MM.1S (cell line): ENCODE measurements at regions not wholly inside any gene's neighbourhood (a gene's known extent, or its start where the extent isn't known, plus 50 kb on each side); places are given as distances from the start of the nearest gene placed in this dataset.

Experiments
- DNase-seq: peaks from one replicate; pipeline ENCODE4 v3.0.0-alpha.2; 2015
- H2AFZ ChIP-seq: fragments of 300-600 bp; sonication (generic); 2 replicates; pipeline ENCODE4 v1.6.0; 2016; ENCODE audit warnings: antibody characterized with exemption, low read length
- H3F3A ChIP-seq: fragments of 300-600 bp; sonication (generic); 2 replicates; pipeline ENCODE4 v1.6.1; 2016; ENCODE audit warnings: mild to moderate bottlenecking, antibody characterized with exemption, low read length, moderate library complexity, mixed read lengths; ENCODE audit not compliant: insufficient read depth
- H3K27ac ChIP-seq: fragments of 300-600 bp; sonication (generic); 2 replicates; pipeline ENCODE4 v1.5.1; 2016; ENCODE audit warnings: mild to moderate bottlenecking, low read length
- H3K27me3 ChIP-seq: fragments of 300-600 bp; sonication (generic); replicated peaks from 2 replicates; pipeline ENCODE4 v1.6.0; 2016; ENCODE audit warnings: low read length; ENCODE audit not compliant: insufficient read depth
- H3K36me3 ChIP-seq: fragments of 300-600 bp; sonication (generic); replicated peaks from 2 replicates; pipeline ENCODE4 v1.6.1; 2016; ENCODE audit warnings: mild to moderate bottlenecking, low read length, mixed read lengths; ENCODE audit not compliant: insufficient read depth
- H3K4me1 ChIP-seq: fragments of 300-600 bp; sonication (generic); 2 replicates; pipeline ENCODE4 v1.6.1; 2016; ENCODE audit warnings: low read length, mixed read lengths
- H3K4me2 ChIP-seq: fragments of 300-600 bp; sonication (generic); 2 replicates; pipeline ENCODE4 v1.6.0; 2016; ENCODE audit warnings: low read depth, low read length
- H3K4me3 ChIP-seq: fragments of 300-600 bp; sonication (generic); 2 replicates; pipeline ENCODE4 v1.5.1; 2016; ENCODE audit warnings: low read length, mixed read lengths
- H3K79me2 ChIP-seq: fragments of 300-600 bp; sonication (generic); 2 replicates; pipeline ENCODE4 v1.6.1; 2016; ENCODE audit warnings: mixed run types, low read length, mixed read lengths
- H3K9ac ChIP-seq: fragments of 300-600 bp; sonication (generic); 2 replicates; pipeline ENCODE4 v1.6.1; 2016; ENCODE audit warnings: low read length, mixed read lengths
- H3K9me2 ChIP-seq: fragments of 300-600 bp; sonication (generic); replicated peaks from 2 replicates; pipeline ENCODE4 v1.6.1; 2016; ENCODE audit warnings: mild to moderate bottlenecking, low read length, mixed read lengths; ENCODE audit not compliant: insufficient read depth
- H3K9me3 ChIP-seq: fragments of 300-600 bp; sonication (generic); replicated peaks from 2 replicates; pipeline ENCODE4 v1.6.1; 2016; ENCODE audit warnings: mild to moderate bottlenecking, low read length, mixed read lengths; ENCODE audit not compliant: insufficient read depth
- H4K20me1 ChIP-seq: fragments of 300-600 bp; sonication (generic); 2 replicates; pipeline ENCODE4 v1.6.1; 2016; ENCODE audit warnings: mild to moderate bottlenecking, low read length, moderate library complexity, mixed read lengths; ENCODE audit not compliant: insufficient read depth
- CTCF ChIP-seq: fragments of 300-600 bp; sonication (generic); IDR thresholded peaks from 2 replicates; pipeline ENCODE4 v1.5.1; 2016; ENCODE audit warnings: antibody characterized with exemption, low read length, mixed read lengths
- EZH2 ChIP-seq: fragments of 300-600 bp; sonication (generic); optimal IDR thresholded peaks from 2 replicates; pipeline ENCODE3; 2017; ENCODE audit warnings: low read depth, mild to moderate bottlenecking, antibody characterized with exemption, low read length, mixed read lengths
- EZH2phosphoT487 ChIP-seq: fragments of 300-600 bp; sonication (generic); IDR thresholded peaks from 2 replicates; pipeline ENCODE4 v1.6.1; 2018; ENCODE audit warnings: antibody characterized with exemption, low read length

GRCh38 chr3:153911116-153911515 is 210.1 kb upstream of the ARHGEF26 start:
- no peak for DNase-seq

GRCh38 chr3:153919773-153920172 is 201.4 kb upstream of the ARHGEF26 start:
- Histone ChIP-seq H2AFZ (no peak overlapping the region), H3K9me2 (no peaks in the 10 kb centered on the region), H3K4me1 (no peaks in the 10 kb centered on the region), H3K79me2 (no peaks in the 10 kb centered on the region), H3K9me3 (no peaks in the 10 kb centered on the region), H3K36me3 (no peaks in the 10 kb centered on the region), H3K9ac (no peak overlapping the region), H4K20me1 (no peaks in the 10 kb centered on the region), H3K4me2 (no peak overlapping the region), H3F3A (no peaks in the 10 kb centered on the region), H3K27ac (no peak overlapping the region), H3K4me3 (no peak overlapping the region), H3K27me3 (no peaks in the 10 kb centered on the region)
- TF ChIP-seq EZH2phosphoT487 (no peak), EZH2 (no peak), CTCF (no peak)
- DNase-seq: no peak

More at GRCh38 chr3:153911116-153911515, 210.1 kb upstream of the ARHGEF26 start:
- H3K9me3 ChIP-seq: no peaks in the 10 kb centered on the region
- no peak overlapping the region for H2AFZ ChIP-seq
- no peaks in the 10 kb centered on the region for H3F3A ChIP-seq
- no peak overlapping the region for H3K4me2 ChIP-seq
- no peaks in the 10 kb centered on the region for H3K36me3 ChIP-seq
- H3K27me3 ChIP-seq: no peaks in the 10 kb centered on the region
- no peaks in the 10 kb centered on the region for H3K79me2 ChIP-seq
- H3K4me1 ChIP-seq: no peaks in the 10 kb centered on the region
- no peak overlapping the region for H3K9ac ChIP-seq
- TF ChIP-seq EZH2 (no peak), EZH2phosphoT487 (no peak)
- H3K9me2 ChIP-seq: no peaks in the 10 kb centered on the region
- H4K20me1 ChIP-seq: no peaks in the 10 kb centered on the region
- no peak overlapping the region for H3K27ac ChIP-seq
- no peak overlapping the region for H3K4me3 ChIP-seq

- Histone ChIP-seq H4K20me1 (no peaks in the 10 kb centered on the region), H3K4me1 (no peaks in the 10 kb centered on the region), H3K27me3 (no peaks in the 10 kb centered on the region), H3K9me3 (no peaks in the 10 kb centered on the region), H3F3A (no peaks in the 10 kb centered on the region), H3K79me2 (no peaks in the 10 kb centered on the region), H3K36me3 (no peaks in the 10 kb centered on the region), H3K9me2 (no peaks in the 10 kb centered on the region), H3K4me3 (no peak overlapping the region), H2AFZ (no peak overlapping the region), H3K9ac (no peak overlapping the region), H3K4me2 (no peak overlapping the region), H3K27ac (no peak overlapping the region)
- DNase-seq: no peak
- TF ChIP-seq EZH2phosphoT487 (no peak), EZH2 (no peak), CTCF (no peak)
These were observed 199.4 kb upstream of the ARHGEF26 start for GRCh38 chr3:153921826-153922225.

- H3K36me3 ChIP-seq: no peaks in the 10 kb centered on the region
- no peaks in the 10 kb centered on the region for H3K9me3 ChIP-seq
- no peaks in the 10 kb centered on the region for H3K27me3 ChIP-seq
- no peaks in the 10 kb centered on the region for H3K9me2 ChIP-seq
- H3K4me3 ChIP-seq: no peak overlapping the region
- H3K9ac ChIP-seq: no peak overlapping the region
- no peaks in the 10 kb centered on the region for H3F3A ChIP-seq
- H3K79me2 ChIP-seq: no peaks in the 10 kb centered on the region
- no peak overlapping the region for H2AFZ ChIP-seq
- TF ChIP-seq EZH2phosphoT487: no peak
- no peak for TF ChIP-seq CTCF
- no peak for TF ChIP-seq EZH2
- H4K20me1 ChIP-seq: no peaks in the 10 kb centered on the region
- DNase-seq: no peak
- H3K4me2 ChIP-seq: no peak overlapping the region
- H3K4me1 ChIP-seq: no peaks in the 10 kb centered on the region
- H3K27ac ChIP-seq: no peak overlapping the region
These were observed 195.2 kb upstream of the ARHGEF26 start for GRCh38 chr3:153925841-153926514.
